Astrocyte of the cerebellum (primary cell): ENCODE measurements at regions not wholly inside any gene's neighbourhood (a gene's known extent, or its start where the extent isn't known, plus 50 kb on each side); places are given as distances from the start of the nearest gene placed in this dataset.

Experiments used
- DNase-seq: peaks from one replicate; pipeline ENCODE4 v3.0.0-alpha.2; 2011; ENCODE audit warnings: low read depth
- H3K4me3 ChIP-seq: 2 replicates; pipeline ENCODE4 v1.5.1; 2011; ENCODE audit warnings: mild to moderate bottlenecking, low read depth, low read length, moderate library complexity
- CTCF ChIP-seq: IDR thresholded peaks from 2 replicates; pipeline ENCODE4 v1.5.1; 2012; ENCODE audit warnings: low read length, low read depth, moderate library complexity, mild to moderate bottlenecking; ENCODE audit errors: missing control alignments
- in situ Hi-C: cut with HindIII; loops from 2 replicates; pipeline ENCODE4 v1.10.0; 2017; ENCODE audit warnings: low sequenced_read_pairs

GRCh38 chr4:123916821-123917220, 520.2 kb downstream of the SPRY1 start:
- in situ Hi-C loops: no loop called here
- no peak for DNase-seq
- no peak overlapping the region for H3K4me3 ChIP-seq
- no peak for TF ChIP-seq CTCF

- DNase-seq: no peak
- no peak overlapping the region for H3K4me3 ChIP-seq
- no peak for TF ChIP-seq CTCF
- in situ Hi-C loops: no loop called here
Measured at GRCh38 chr4:123919576-123920098, 523.0 kb downstream of the SPRY1 start.

- H3K4me3 ChIP-seq: no peak overlapping the region
- in situ Hi-C loops: no loop called here
- no peak for TF ChIP-seq CTCF
- DNase-seq: no peak
Measured at GRCh38 chr4:123921339-123921738, 524.7 kb downstream of the SPRY1 start.

GRCh38 chr4:123922847-123923246, 526.3 kb downstream of the SPRY1 start:
- DNase-seq: no peak
- H3K4me3 ChIP-seq: no peak overlapping the region
- in situ Hi-C loops: no loop called here

GRCh38 chr4:123924536-123924935, 527.9 kb downstream of the SPRY1 start:
- no peak for TF ChIP-seq CTCF
- DNase-seq: no peak
- H3K4me3 ChIP-seq: no peak overlapping the region
- in situ Hi-C loops: no loop called here

More at GRCh38 chr4:123922847-123923246, 526.3 kb downstream of the SPRY1 start:
- no peak for TF ChIP-seq CTCF

GRCh38 chr4:123929565-123929964, 533.0 kb downstream of the SPRY1 start:
- in situ Hi-C loops: no loop called here
- TF ChIP-seq CTCF: no peak
- H3K4me3 ChIP-seq: no peak overlapping the region
- DNase-seq: no peak

- in situ Hi-C loops: no loop called here
- no peak for DNase-seq
- no peak for TF ChIP-seq CTCF
- H3K4me3 ChIP-seq: no peak overlapping the region
Measured at GRCh38 chr4:123930996-123931395, 534.4 kb downstream of the SPRY1 start.
